Vagina (tissue), 2 donors: ENCODE measurements at regions not wholly inside any gene's neighbourhood (a gene's known extent, or its start where the extent isn't known, plus 50 kb on each side); places are given as distances from the start of the nearest gene placed in this dataset.

Experiments used
- POLR2A ChIP-seq, 2 donors: fragments of 450-650 bp; IDR thresholded peaks; one replicate each; pipeline ENCODE4 v1.6.1; 2017; ENCODE audit warnings: antibody characterized with exemption in 2 of 2, mild to moderate bottlenecking in 2 of 2, moderate library complexity in 2 of 2
- POLR2AphosphoS5 ChIP-seq, 2 donors: sonication (generic); formaldehyde crosslinking; IDR thresholded peaks; one replicate each; pipeline ENCODE4 v1.9.0; 2017; ENCODE audit warnings: antibody characterized with exemption in 2 of 2, mild to moderate bottlenecking in 2 of 2, low read depth in 1 of 2; ENCODE audit not compliant: insufficient read depth in 1 of 2
- TF ChIP-seq, protein P1 (sequence below), 3 experiments: fragments of 450-650 bp in 2 of 3; fragments of 200-600 bp in 1 of 3; sonication (generic) in 1 of 3; IDR thresholded peaks; one replicate each; pipeline ENCODE4 v1.5.1; 2017 to 2019; ENCODE audit warnings: antibody characterized with exemption in 3 of 3, mild to moderate bottlenecking in 2 of 3, moderate library complexity in 2 of 3

DNA sequence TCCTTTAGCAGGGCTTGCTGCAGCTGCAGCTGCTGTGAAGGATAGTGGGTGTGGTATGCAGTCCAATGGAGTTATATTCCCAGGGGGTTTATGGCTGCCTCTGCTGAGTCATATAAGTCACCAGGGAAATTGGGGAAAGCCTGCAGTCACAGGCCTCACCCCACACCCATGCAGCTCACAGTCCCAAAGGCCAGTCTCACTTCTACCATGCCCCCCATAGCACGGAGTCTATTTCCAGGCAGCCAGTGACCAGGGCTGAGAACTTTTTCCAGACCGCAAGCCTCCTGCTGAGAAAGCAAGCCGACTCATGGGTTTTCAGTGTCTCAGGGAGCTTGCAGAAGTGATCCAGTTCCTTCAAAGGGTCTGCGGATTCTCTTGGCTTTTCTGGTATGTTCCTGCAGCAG, 322.4 kb upstream of the CLEC14A start:
- TF ChIP-seq, protein P1, sequence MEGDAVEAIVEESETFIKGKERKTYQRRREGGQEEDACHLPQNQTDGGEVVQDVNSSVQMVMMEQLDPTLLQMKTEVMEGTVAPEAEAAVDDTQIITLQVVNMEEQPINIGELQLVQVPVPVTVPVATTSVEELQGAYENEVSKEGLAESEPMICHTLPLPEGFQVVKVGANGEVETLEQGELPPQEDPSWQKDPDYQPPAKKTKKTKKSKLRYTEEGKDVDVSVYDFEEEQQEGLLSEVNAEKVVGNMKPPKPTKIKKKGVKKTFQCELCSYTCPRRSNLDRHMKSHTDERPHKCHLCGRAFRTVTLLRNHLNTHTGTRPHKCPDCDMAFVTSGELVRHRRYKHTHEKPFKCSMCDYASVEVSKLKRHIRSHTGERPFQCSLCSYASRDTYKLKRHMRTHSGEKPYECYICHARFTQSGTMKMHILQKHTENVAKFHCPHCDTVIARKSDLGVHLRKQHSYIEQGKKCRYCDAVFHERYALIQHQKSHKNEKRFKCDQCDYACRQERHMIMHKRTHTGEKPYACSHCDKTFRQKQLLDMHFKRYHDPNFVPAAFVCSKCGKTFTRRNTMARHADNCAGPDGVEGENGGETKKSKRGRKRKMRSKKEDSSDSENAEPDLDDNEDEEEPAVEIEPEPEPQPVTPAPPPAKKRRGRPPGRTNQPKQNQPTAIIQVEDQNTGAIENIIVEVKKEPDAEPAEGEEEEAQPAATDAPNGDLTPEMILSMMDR (IDR thresholded peaks at IDR 0.05), result no peak
- TF ChIP-seq POLR2A (IDR thresholded peaks at IDR 0.05), result no peak
- no peak for TF ChIP-seq POLR2AphosphoS5 (IDR thresholded peaks at IDR 0.05; ENCODE audit: insufficient read depth in 1 of 2, low read depth in 1 of 2)
